ENCODE measurements at regions not wholly inside any gene's neighbourhood (a gene's known extent, or its start where the extent isn't known, plus 50 kb on each side); places are given as distances from the start of the nearest gene placed in this dataset.
A peak's percentile ranks its signal among the peaks of the same experiment; 100 is the strongest.

DNA sequence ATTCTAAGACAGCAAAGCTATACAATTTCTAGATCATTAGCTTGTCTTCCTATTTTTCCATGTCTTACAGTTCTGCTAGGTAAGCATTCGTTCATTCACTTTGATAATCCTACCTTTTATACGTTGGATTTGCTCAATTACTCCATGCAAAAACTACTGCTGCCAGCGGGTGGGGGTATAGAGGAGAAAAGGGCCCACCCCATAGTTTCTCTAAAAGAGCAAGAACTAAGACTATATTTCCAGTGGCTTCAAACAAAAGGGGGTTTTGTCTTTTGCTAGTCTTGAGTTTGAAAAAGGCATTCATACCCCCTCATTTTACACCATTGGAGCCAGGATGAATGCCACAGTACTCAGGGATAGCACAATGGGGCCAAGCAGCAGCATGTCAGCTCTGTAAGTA, 155.7 kb downstream of the WT1 start:
- DNase-seq = no peak

DNA sequence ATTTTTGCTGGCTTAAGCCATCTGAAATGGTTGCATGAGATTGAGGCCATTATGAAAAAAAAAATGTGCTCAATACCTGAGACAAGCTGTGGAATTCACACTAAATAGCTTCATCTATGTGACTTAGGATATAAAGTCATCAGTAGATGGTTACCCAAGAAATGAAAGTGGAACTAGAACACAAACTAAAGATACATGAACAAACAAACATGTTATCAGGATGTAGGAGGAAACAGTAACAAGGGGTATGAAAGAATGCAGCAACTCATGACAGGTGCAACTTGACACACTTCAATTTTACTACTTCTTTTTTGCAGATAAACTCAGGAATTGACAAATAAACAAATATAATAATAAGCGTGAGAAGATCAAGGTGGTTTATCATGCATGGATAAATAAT, 155.0 kb downstream of the WT1 start:
- no peak for DNase-seq

- DNase-seq = no peak
Measured at GRCh38 chr11:32288276-32288675, 147.1 kb downstream of the WT1 start.

DNA sequence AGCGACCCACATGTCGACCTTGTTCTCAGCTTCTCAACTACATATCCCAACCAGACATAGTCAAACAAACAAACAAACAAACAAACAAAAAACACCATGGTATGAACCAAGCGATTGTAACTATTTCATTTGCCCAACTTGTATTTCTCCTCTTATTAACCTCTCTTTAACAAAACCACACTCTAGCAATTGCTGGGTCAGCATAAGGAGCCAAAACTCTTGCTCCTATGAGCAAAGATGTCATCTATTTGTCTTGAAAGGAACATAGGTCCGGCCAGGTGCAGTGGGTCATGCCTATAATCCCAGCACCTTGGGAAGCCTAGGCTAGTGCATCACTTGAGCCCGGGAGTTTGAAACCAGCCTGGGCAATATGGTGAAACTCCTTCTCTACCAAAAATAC, 145.6 kb downstream of the WT1 start:
- DNase-seq = no peak

DNA sequence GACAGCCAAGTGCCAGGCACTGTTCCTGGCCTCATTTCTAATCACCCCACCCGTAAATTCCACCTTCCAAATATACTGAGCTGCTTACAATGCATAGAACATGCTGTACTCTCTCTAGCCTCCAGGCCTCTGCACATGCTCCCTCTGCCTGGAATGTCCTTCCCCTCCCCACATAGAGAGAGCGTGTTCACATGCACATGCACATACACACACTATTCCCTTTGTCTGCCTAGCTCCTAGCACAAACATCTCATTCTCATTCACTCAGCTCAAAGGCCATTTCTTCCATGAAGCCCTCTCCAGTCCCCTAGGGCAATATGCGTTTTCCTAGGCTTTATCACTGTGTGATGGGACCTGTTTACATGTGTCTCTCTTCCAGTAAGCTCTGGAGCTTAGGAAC, 144.6 kb downstream of the WT1 start:
- no peak for DNase-seq

- peak; percentile 31 for DNase-seq
Measured at GRCh38 chr11:32297611-32298011, 137.7 kb downstream of the WT1 start.

DNA sequence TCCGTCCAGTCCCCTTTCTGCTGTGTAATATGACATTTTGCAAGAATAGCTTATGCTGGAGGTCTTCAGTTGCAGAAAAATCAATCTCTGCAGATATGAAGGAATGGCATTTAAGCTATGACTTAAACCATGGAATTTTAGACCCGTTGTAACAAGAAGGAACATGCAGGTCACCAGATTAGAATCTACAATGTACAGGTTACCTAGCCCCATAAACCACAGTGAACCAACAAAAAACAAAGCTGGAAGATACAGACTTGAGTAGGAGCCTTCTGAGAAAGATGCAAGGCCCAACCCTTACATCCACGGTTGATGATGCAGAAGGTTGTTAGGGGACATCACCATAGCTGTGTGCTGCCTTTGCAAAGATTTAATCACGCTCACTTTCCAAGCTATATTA, 132.5 kb downstream of the WT1 start:
- no peak for DNase-seq

GRCh38 chr11:32304521-32304920, 130.8 kb downstream of the WT1 start:
- no peak for DNase-seq

DNA sequence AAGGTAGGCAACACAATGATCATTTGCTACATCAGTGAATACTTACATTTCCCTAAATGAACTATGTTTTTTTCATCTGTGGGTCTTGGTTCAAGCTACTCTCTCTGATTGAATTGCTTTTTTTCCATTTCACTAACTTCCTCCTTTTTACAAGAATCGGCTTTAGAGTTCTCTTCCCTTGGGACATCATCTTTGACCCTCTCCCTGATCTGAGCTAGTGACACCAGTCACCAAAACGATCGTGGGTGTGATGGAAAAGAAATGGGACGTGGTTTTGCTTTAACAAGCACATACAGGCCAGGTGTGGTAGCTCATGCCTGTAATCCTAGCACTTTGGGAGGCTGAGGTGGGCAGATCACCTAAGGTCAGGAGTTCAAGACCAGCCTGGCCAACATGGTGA, 129.9 kb downstream of the WT1 start:
- DNase-seq = peak; percentile 26

DNA sequence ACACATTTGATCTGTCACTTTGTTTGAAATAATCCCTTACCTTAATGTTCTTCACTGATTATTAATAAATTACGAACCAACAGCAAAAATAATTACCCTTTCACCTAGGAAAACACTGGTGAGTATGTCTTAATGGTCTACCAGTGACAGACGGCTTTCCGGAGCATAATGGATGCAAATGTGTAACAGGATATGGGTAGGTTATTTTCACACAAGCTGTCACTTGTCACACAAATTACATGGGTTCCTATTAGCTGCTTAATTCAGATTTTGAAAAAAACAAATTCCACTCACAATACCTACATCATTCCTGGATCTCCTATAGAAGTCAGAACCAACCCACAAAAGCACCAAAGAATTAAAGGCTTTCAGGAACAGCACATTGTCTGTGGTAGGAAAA, 127.9 kb downstream of the WT1 start:
- DNase-seq = no peak

DNA sequence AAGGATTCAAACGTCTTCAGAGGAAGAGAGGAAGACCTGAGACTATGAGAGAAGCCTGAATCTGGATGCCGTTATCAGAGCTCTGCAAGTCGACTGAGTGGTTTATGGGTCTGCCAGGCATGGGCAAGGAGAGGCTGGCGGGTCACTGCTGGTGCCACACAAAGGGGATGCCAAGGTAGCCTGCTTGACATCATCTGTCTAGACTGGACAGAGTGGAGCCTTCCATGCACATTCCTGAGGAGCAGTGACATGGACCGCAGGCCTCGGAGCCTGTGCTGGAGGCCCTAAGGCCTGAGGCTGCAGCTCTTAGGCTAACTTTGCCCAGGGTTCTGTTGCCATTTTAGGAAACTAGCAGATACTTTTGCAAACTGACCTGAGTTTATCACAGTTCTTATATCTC, 127.4 kb downstream of the WT1 start:
- no peak for DNase-seq

DNA sequence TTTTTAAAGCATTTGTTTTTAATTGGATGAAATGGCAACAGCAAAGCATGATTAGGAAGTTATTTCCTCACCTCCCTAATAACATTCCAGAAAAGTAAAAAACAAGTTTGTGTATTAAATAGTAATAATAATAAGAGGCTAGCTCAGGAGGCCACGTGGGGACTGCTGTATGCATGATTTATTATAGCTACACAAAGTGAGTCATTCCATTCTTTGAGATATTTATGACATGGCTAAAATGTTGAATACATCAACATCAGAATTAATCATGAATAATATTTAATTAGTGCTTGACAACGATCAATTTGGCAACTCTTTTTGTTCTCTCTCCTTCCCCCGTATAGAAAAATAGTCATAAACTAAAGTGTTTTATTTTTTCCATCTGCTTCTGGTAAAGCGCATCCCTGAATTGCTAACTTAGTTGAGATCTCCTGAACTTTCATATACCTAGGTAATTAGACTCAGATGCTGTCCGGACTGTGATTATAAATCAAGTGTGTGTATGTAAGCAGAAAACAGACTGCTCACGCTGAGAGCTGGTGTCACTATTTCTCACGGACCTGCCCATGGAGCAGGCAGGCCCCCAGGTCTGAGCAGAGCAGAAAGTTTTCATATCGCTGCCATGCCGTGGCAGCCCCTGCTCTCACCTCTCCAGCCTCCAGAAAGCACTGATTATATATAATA, 125.7 kb downstream of the WT1 start:
- no peak for DNase-seq

DNA sequence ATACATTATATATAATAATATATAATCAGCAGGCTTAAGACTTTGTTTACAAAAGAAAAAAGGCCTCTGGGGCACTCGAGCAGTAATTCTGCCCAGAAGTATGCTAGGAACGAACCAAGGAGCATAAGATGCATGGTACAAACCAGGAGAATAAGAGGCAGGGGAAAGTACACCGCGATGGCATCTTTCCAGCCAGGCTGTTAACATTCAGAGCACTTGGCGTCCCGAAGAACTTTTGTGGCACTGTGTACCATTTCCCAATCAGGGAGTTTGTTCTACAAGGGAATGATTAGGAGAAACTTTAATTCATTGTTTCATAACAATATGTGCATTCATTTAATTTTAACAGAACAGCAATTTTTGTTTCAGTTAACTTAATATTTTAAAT, 125.1 kb downstream of the WT1 start:
- no peak for DNase-seq

- no peak for DNase-seq
Measured at GRCh38 chr11:32311346-32312065, 123.8 kb downstream of the WT1 start.

DNA sequence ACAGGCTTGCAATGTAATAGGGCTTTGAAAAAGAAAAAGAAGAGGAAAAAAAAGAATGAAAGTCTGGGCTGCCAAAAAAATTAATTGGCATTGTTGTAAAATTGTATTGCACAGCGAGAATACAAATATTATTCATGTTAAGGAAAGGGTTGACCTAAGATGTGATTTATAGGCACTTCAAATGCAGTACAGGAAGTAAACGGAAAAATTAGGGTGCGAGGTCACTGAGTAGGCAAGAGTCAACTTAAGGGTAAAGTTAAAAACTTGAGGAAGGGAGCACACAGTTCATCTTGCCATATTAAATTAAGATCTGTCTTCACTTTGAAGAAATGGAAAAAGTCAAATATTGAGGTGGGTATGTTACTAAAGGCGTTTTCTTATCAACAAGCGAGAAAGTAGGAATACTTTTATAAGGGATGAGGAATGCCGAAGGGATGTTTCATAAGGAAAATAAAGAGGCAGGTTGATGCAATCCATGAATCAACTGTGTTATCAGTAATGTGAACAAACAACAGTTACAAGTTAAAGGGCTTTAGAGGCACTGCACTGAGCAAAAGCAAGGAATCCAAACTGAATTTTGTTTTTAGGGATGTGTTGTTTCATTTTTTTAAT, 123.0 kb downstream of the WT1 start:
- DNase-seq = no peak

- peak; percentile 83 for DNase-seq
Measured at GRCh38 chr11:32312865-32313403, 122.4 kb downstream of the WT1 start.

DNA sequence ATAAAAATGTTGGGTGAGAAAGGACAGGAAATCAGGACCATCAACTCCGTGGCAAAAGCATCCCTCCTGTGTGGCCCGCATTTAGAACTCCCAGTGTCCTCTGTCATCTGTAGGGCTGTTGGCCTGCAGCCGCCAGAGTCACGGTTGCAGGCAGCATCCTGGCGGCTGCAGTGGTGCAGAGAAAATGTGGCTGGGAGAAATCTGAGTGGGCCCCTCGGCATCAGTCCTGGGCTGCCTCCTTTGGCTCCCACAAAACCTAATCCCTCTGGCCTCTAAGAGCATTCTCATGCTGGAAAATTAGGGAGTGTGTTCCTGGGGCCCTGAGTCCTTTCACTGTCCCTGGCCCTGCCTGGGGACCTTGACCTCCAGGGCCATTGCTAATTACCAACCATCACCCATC, 121.9 kb downstream of the WT1 start:
- no peak for DNase-seq

DNA sequence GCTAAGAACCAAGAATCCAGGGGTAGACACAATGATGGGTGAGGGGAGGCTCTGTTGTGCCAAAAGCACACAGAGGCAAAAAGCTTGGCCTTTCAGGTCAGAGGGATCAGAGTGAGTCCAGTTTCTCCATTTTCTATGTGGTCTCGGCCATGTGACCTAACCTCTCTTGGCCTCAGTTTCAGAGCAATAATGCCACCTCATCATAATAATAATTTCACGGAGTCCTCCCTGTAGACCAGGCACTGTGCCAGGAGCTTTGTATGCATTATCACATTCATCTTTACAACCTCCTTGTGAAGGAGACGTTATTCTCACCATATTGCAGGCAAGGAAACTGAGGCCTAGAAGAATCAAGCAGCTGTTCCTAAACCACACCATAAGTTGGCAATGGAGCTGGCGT, 120.2 kb downstream of the WT1 start:
- DNase-seq = no peak

GRCh38 chr11:32316232-32316631, 119.1 kb downstream of the WT1 start:
- no peak for DNase-seq

- peak; percentile 71 for DNase-seq
Measured at GRCh38 chr11:32316858-32317642, 118.3 kb downstream of the WT1 start.

- DNase-seq = no peak
Measured at GRCh38 chr11:32317643-32318042, 117.7 kb downstream of the WT1 start.

DNA sequence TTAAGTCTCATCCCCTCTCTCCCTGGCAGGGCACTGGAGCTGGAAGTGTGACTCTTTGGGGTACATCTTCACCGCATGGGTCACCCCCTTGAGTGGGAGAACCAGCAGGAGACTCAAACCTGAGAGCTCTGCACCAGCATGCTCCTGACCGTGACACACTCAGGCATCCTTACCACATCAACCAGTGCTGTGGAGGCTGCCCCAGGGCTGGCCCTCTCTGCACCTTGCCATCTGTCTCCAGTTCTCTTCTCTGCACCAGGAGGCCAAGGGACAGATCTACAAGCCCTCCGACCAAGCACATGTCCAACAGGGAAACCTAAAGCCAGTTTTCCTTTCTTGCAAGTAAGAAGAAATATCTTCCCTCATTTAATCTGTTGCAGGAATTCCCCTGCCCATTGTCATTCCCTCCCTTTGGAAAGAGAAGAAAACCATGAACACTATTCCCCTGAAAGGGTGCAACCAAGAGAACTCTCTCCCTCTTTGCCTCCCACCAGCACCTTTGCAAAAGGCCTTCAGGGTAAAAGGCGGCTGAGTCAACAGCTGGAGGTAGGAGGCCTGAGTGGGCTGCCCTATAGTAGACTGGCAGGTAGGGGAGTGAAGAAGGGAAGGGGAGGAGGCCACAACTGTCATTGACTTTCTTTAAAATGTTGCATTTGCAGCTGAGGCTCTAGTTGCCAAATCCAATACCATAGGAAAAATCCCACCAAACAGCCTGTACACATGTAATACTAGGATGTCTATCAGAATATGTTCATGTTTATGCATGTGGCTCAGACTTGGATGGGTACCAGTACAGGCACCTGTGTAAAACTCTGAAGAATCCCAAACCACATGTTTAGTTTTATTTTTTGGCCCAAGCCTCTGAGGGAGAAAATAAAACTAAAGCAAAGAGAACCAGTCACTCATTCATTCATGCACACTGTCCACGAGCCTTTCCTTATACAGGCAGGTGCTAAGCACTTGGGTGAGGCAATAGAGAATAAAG, 117.0 kb downstream of the WT1 start:
- no peak for DNase-seq

Measured in MV-4-11 (cell line).